GM23338 (cell line): ENCODE measurements at regions not wholly inside any gene's neighbourhood (a gene's known extent, or its start where the extent isn't known, plus 50 kb on each side); places are given as distances from the start of the nearest gene placed in this dataset.

ENCODE experiments used
- ATAC-seq: fragments of 200-7000 bp; cut with Tn5 transposase; 3 replicates; pipeline ENCODE4 v1.9.1; 2020
- DNase-seq: peaks from one replicate; pipeline ENCODE4 v3.0.0-alpha.2; 2015; ENCODE audit warnings: low spot score
- H2AFZ ChIP-seq: fragments of 200-600 bp; sonication (generic); 2 replicates; pipeline ENCODE4 v1.8.0; 2016; ENCODE audit warnings: antibody characterized with exemption, mild to moderate bottlenecking, moderate library complexity
- H3F3A ChIP-seq: fragments of 200-600 bp; sonication (generic); replicated peaks from 2 replicates; pipeline ENCODE4 v1.8.0; 2017; ENCODE audit warnings: antibody characterized with exemption, mixed run types, low read depth
- H3K27ac ChIP-seq: fragments of 200-600 bp; sonication (generic); 2 replicates; pipeline ENCODE4 v1.6.1; 2016; ENCODE audit warnings: low read depth
- H3K27me3 ChIP-seq: fragments of 200-600 bp; sonication (generic); 2 replicates; pipeline ENCODE4 v1.8.0; 2016; ENCODE audit warnings: mild to moderate bottlenecking, mixed run types, moderate library complexity; ENCODE audit not compliant: insufficient read depth
- H3K36me3 ChIP-seq: fragments of 200-600 bp; sonication (generic); 2 replicates; pipeline ENCODE4 v1.8.0; 2016; ENCODE audit warnings: mild to moderate bottlenecking; ENCODE audit not compliant: insufficient read depth
- H3K4me1 ChIP-seq: fragments of 200-600 bp; sonication (generic); 2 replicates; pipeline ENCODE4 v1.8.0; 2016; ENCODE audit warnings: mild to moderate bottlenecking, moderate library complexity; ENCODE audit not compliant: insufficient read depth
- H3K4me2 ChIP-seq: fragments of 200-600 bp; sonication (generic); 2 replicates; pipeline ENCODE4 v1.7.1; 2017; ENCODE audit warnings: mixed run types
- H3K4me3 ChIP-seq: fragments of 200-600 bp; sonication (generic); 2 replicates; pipeline ENCODE4 v1.6.1; 2016; ENCODE audit warnings: mixed run types
- H3K79me2 ChIP-seq: fragments of 200-600 bp; sonication (generic); replicated peaks from 2 replicates; pipeline ENCODE4 v1.8.0; 2017; ENCODE audit warnings: mild to moderate bottlenecking; ENCODE audit not compliant: insufficient read depth
- H3K9me2 ChIP-seq: fragments of 200-600 bp; sonication (generic); 2 replicates; pipeline ENCODE4 v1.8.0; 2017; ENCODE audit not compliant: insufficient read depth
- H4K20me1 ChIP-seq: fragments of 200-600 bp; sonication (generic); replicated peaks from 2 replicates; pipeline ENCODE4 v1.8.0; 2017; ENCODE audit warnings: mild to moderate bottlenecking; ENCODE audit not compliant: insufficient read depth
- H3K27ac Mint-ChIP-seq: 2 replicates; pipeline ENCODE4 v1.8.0; 2020; ENCODE audit warnings: inconsistent platforms, mild to moderate bottlenecking, moderate library complexity, mixed read lengths
- H3K27me3 Mint-ChIP-seq: 3 replicates; pipeline ENCODE4 v1.8.0; 2022; ENCODE audit warnings: low read depth, mild to moderate bottlenecking, moderate library complexity, mixed read lengths, inconsistent platforms; ENCODE audit not compliant: insufficient read depth, poor library complexity
- H3K36me3 Mint-ChIP-seq: 3 replicates; pipeline ENCODE4 v1.8.0; 2021; ENCODE audit warnings: low read depth, mild to moderate bottlenecking, inconsistent platforms, moderate library complexity, mixed read lengths
- H3K4me1 Mint-ChIP-seq: 3 replicates; pipeline ENCODE4 v1.8.0; 2020; ENCODE audit warnings: mild to moderate bottlenecking, inconsistent platforms, mixed read lengths
- H3K4me3 Mint-ChIP-seq: 3 replicates; pipeline ENCODE4 v1.8.0; 2021; ENCODE audit warnings: moderate library complexity, mild to moderate bottlenecking, inconsistent platforms, mixed read lengths
- H3K9me3 Mint-ChIP-seq: 3 replicates; pipeline ENCODE4 v1.8.0; 2020; ENCODE audit warnings: moderate library complexity, mild to moderate bottlenecking, inconsistent platforms, mixed read lengths
- CREB1 ChIP-seq: fragments of 250-450 bp; sonication (Bioruptor Pico); IDR thresholded peaks from 2 replicates; pipeline ENCODE4 v1.5.0; 2020; ENCODE audit warnings: low read depth, mild to moderate bottlenecking, moderate library complexity
- EZH2 ChIP-seq: fragments of 200-600 bp; sonication (generic); IDR thresholded peaks from one replicate; pipeline ENCODE4 v1.8.0; 2017; ENCODE audit warnings: antibody characterized with exemption, mild to moderate bottlenecking, low read depth; ENCODE audit not compliant: unreplicated experiment
- JUNB ChIP-seq: IDR thresholded peaks from one replicate; pipeline ENCODE4 v1.6.1; 2016; ENCODE audit warnings: antibody characterized with exemption; ENCODE audit not compliant: unreplicated experiment
- NANOG ChIP-seq: IDR thresholded peaks from 2 replicates; pipeline ENCODE4 v1.6.1; 2016; ENCODE audit warnings: antibody characterized with exemption, borderline replicate concordance
- POLR2AphosphoS5 ChIP-seq: IDR thresholded peaks from 2 replicates; pipeline ENCODE4 v1.6.1; 2016; ENCODE audit warnings: antibody characterized with exemption, low read depth
- STAT1 ChIP-seq: IDR thresholded peaks from one replicate; pipeline ENCODE4 v1.6.1; 2016; ENCODE audit warnings: antibody characterized with exemption; ENCODE audit not compliant: unreplicated experiment
- ZNF331 ChIP-seq: fragments of 250-450 bp; sonication (Bioruptor Pico); IDR thresholded peaks from 2 replicates; pipeline ENCODE4 v1.5.0; 2020; ENCODE audit warnings: low read depth, mild to moderate bottlenecking, moderate library complexity
- TF ChIP-seq, protein P1 (sequence below): IDR thresholded peaks from 2 replicates; pipeline ENCODE4 v1.6.1; 2016; ENCODE audit warnings: antibody characterized with exemption
- TF ChIP-seq, protein P2 (sequence below): fragments of 250-450 bp; sonication (Bioruptor Pico); IDR thresholded peaks from 2 replicates; pipeline ENCODE4 v1.5.0; 2020; ENCODE audit warnings: mild to moderate bottlenecking, moderate library complexity
- TF ChIP-seq, protein P3 (sequence below): IDR thresholded peaks from one replicate; pipeline ENCODE4 v1.6.1; 2018; ENCODE audit warnings: antibody characterized with exemption; ENCODE audit not compliant: unreplicated experiment
- TF ChIP-seq, protein P4 (sequence below), 2 experiments: fragments of 200-600 bp in 1 of 2; sonication (generic) in 1 of 2; conservative IDR thresholded peaks; 2 replicates each; pipeline versions ENCODE4 v1.5.1 to v1.6.1; 2016 to 2017; ENCODE audit warnings: antibody characterized with exemption in 2 of 2, low read depth in 2 of 2, mild to moderate bottlenecking in 2 of 2, moderate library complexity in 1 of 2

DNA sequence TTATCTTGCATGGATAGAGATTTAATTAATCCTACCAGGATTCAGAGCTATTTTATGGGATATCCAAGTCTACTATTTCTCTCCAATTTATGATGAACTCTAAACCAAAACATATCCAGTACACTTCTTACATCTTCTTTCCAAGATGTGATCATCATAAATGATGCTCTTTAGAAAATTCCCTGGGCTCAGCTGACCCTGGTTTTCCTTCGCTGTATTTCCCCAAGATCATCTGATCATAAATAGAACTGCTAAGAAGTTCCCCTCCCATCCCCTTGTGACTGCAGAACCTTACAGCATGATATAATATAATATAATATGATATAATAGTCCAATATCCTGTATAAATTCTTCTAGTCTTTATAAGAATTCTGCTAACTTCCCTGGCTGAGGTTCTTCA is 114.6 kb upstream of the LYZL2 start:
- Mint-ChIP-seq H3K27ac (no peak overlapping the region), H3K4me1 (no peaks in the 10 kb centered on the region; the same call in 2 of the 3 replicates), H3K4me3 (no peak overlapping the region), H3K9me3 (peaks cover 6% of the 10 kb centered on the region), H3K36me3 (no peaks in the 10 kb centered on the region), H3K27me3 (peaks cover under 1% of the 10 kb centered on the region)
- no peaks in the 10 kb centered on the region for H3K9me2 ChIP-seq
- DNase-seq, result no peak
- H3F3A ChIP-seq, result no peaks in the 10 kb centered on the region
- no peaks in the 10 kb centered on the region for H3K79me2 ChIP-seq
- no peaks in the 10 kb centered on the region for H3K27me3 ChIP-seq
- H3K4me3 ChIP-seq, result no peak overlapping the region
- no peak overlapping the region for H3K4me2 ChIP-seq
- no peaks in the 10 kb centered on the region for H4K20me1 ChIP-seq
- ATAC-seq, result no peak
- no peak for TF ChIP-seq EZH2
- no peak for TF ChIP-seq ZNF331
- no peak for TF ChIP-seq STAT1
- TF ChIP-seq, protein P1, sequence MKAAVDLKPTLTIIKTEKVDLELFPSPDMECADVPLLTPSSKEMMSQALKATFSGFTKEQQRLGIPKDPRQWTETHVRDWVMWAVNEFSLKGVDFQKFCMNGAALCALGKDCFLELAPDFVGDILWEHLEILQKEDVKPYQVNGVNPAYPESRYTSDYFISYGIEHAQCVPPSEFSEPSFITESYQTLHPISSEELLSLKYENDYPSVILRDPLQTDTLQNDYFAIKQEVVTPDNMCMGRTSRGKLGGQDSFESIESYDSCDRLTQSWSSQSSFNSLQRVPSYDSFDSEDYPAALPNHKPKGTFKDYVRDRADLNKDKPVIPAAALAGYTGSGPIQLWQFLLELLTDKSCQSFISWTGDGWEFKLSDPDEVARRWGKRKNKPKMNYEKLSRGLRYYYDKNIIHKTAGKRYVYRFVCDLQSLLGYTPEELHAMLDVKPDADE, result no peak
- TF ChIP-seq, protein P2, sequence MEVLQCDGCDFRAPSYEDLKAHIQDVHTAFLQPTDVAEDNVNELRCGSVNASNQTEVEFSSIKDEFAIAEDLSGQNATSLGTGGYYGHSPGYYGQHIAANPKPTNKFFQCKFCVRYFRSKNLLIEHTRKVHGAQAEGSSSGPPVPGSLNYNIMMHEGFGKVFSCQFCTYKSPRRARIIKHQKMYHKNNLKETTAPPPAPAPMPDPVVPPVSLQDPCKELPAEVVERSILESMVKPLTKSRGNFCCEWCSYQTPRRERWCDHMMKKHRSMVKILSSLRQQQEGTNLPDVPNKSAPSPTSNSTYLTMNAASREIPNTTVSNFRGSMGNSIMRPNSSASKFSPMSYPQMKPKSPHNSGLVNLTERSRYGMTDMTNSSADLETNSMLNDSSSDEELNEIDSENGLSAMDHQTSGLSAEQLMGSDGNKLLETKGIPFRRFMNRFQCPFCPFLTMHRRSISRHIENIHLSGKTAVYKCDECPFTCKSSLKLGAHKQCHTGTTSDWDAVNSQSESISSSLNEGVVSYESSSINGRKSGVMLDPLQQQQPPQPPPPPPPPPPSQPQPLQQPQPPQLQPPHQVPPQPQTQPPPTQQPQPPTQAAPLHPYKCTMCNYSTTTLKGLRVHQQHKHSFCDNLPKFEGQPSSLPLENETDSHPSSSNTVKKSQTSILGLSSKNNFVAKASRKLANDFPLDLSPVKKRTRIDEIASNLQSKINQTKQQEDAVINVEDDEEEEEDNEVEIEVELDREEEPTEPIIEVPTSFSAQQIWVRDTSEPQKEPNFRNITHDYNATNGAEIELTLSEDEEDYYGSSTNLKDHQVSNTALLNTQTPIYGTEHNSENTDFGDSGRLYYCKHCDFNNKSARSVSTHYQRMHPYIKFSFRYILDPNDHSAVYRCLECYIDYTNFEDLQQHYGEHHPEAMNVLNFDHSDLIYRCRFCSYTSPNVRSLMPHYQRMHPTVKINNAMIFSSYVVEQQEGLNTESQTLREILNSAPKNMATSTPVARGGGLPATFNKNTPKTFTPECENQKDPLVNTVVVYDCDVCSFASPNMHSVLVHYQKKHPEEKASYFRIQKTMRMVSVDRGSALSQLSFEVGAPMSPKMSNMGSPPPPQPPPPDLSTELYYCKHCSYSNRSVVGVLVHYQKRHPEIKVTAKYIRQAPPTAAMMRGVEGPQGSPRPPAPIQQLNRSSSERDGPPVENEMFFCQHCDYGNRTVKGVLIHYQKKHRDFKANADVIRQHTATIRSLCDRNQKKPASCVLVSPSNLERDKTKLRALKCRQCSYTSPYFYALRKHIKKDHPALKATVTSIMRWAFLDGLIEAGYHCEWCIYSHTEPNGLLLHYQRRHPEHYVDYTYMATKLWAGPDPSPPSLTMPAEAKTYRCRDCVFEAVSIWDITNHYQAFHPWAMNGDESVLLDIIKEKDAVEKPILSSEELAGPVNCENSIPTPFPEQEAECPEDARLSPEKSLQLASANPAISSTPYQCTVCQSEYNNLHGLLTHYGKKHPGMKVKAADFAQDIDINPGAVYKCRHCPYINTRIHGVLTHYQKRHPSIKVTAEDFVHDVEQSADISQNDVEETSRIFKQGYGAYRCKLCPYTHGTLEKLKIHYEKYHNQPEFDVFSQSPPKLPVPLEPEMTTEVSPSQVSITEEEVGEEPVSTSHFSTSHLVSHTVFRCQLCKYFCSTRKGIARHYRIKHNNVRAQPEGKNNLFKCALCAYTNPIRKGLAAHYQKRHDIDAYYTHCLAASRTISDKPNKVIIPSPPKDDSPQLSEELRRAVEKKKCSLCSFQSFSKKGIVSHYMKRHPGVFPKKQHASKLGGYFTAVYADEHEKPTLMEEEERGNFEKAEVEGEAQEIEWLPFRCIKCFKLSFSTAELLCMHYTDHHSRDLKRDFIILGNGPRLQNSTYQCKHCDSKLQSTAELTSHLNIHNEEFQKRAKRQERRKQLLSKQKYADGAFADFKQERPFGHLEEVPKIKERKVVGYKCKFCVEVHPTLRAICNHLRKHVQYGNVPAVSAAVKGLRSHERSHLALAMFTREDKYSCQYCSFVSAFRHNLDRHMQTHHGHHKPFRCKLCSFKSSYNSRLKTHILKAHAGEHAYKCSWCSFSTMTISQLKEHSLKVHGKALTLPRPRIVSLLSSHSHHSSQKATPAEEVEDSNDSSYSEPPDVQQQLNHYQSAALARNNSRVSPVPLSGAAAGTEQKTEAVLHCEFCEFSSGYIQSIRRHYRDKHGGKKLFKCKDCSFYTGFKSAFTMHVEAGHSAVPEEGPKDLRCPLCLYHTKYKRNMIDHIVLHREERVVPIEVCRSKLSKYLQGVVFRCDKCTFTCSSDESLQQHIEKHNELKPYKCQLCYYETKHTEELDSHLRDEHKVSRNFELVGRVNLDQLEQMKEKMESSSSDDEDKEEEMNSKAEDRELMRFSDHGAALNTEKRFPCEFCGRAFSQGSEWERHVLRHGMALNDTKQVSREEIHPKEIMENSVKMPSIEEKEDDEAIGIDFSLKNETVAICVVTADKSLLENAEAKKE (CRISPR knock-in tag), result no peak
- no peak for TF ChIP-seq CREB1 (CRISPR knock-in tag)
- TF ChIP-seq POLR2AphosphoS5, result no peak
- TF ChIP-seq, protein P3, sequence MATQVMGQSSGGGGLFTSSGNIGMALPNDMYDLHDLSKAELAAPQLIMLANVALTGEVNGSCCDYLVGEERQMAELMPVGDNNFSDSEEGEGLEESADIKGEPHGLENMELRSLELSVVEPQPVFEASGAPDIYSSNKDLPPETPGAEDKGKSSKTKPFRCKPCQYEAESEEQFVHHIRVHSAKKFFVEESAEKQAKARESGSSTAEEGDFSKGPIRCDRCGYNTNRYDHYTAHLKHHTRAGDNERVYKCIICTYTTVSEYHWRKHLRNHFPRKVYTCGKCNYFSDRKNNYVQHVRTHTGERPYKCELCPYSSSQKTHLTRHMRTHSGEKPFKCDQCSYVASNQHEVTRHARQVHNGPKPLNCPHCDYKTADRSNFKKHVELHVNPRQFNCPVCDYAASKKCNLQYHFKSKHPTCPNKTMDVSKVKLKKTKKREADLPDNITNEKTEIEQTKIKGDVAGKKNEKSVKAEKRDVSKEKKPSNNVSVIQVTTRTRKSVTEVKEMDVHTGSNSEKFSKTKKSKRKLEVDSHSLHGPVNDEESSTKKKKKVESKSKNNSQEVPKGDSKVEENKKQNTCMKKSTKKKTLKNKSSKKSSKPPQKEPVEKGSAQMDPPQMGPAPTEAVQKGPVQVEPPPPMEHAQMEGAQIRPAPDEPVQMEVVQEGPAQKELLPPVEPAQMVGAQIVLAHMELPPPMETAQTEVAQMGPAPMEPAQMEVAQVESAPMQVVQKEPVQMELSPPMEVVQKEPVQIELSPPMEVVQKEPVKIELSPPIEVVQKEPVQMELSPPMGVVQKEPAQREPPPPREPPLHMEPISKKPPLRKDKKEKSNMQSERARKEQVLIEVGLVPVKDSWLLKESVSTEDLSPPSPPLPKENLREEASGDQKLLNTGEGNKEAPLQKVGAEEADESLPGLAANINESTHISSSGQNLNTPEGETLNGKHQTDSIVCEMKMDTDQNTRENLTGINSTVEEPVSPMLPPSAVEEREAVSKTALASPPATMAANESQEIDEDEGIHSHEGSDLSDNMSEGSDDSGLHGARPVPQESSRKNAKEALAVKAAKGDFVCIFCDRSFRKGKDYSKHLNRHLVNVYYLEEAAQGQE, result no peak
- no peak for TF ChIP-seq JUNB
- TF ChIP-seq NANOG, result no peak
- TF ChIP-seq, protein P4, sequence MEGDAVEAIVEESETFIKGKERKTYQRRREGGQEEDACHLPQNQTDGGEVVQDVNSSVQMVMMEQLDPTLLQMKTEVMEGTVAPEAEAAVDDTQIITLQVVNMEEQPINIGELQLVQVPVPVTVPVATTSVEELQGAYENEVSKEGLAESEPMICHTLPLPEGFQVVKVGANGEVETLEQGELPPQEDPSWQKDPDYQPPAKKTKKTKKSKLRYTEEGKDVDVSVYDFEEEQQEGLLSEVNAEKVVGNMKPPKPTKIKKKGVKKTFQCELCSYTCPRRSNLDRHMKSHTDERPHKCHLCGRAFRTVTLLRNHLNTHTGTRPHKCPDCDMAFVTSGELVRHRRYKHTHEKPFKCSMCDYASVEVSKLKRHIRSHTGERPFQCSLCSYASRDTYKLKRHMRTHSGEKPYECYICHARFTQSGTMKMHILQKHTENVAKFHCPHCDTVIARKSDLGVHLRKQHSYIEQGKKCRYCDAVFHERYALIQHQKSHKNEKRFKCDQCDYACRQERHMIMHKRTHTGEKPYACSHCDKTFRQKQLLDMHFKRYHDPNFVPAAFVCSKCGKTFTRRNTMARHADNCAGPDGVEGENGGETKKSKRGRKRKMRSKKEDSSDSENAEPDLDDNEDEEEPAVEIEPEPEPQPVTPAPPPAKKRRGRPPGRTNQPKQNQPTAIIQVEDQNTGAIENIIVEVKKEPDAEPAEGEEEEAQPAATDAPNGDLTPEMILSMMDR (conservative IDR thresholded peaks at IDR 0.05; ENCODE audit: low read depth in 2 of 2), result no peak
- no peak overlapping the region for H2AFZ ChIP-seq
- no peak overlapping the region for H3K27ac ChIP-seq
- H3K4me1 ChIP-seq, result no peaks in the 10 kb centered on the region
- no peaks in the 10 kb centered on the region for H3K36me3 ChIP-seq
